ENCODE measurements at regions not wholly inside any gene's neighbourhood (a gene's known extent, or its start where the extent isn't known, plus 50 kb on each side); places are given as distances from the start of the nearest gene placed in this dataset.

GRCh38 chr10:57094083-57094482 is 733.0 kb upstream of the ZWINT start:
- TF ChIP-seq, protein P1, sequence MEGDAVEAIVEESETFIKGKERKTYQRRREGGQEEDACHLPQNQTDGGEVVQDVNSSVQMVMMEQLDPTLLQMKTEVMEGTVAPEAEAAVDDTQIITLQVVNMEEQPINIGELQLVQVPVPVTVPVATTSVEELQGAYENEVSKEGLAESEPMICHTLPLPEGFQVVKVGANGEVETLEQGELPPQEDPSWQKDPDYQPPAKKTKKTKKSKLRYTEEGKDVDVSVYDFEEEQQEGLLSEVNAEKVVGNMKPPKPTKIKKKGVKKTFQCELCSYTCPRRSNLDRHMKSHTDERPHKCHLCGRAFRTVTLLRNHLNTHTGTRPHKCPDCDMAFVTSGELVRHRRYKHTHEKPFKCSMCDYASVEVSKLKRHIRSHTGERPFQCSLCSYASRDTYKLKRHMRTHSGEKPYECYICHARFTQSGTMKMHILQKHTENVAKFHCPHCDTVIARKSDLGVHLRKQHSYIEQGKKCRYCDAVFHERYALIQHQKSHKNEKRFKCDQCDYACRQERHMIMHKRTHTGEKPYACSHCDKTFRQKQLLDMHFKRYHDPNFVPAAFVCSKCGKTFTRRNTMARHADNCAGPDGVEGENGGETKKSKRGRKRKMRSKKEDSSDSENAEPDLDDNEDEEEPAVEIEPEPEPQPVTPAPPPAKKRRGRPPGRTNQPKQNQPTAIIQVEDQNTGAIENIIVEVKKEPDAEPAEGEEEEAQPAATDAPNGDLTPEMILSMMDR (optimal IDR thresholded peaks at IDR 0.05 in 1 of 3, IDR thresholded peaks at IDR 0.05 in 1 of 3, conservative IDR thresholded peaks at IDR 0.05 in 1 of 3; ENCODE audit: extremely low read depth in 1 of 3, insufficient read depth in 2 of 3, low read length in 3 of 3) = no peak
- no peak for TF ChIP-seq EZH2 (IDR thresholded peaks at IDR 0.05; ENCODE audit: low read length)

Measured in keratinocyte (primary cell).